CD4-positive, alpha-beta T cell treated with Interferon alpha-2 for 1 hour (primary cell): ENCODE measurements at regions not wholly inside any gene's neighbourhood (a gene's known extent, or its start where the extent isn't known, plus 50 kb on each side); places are given as distances from the start of the nearest gene placed in this dataset.

Experiments used
- DNase-seq, 2 donors: peaks; one replicate each; pipeline ENCODE4 v3.0.0-alpha.2; 2020 to 2022

GRCh38 chr2:195031411-195031810 is 625.6 kb upstream of the SLC39A10 start:
- DNase-seq = no peak

DNA sequence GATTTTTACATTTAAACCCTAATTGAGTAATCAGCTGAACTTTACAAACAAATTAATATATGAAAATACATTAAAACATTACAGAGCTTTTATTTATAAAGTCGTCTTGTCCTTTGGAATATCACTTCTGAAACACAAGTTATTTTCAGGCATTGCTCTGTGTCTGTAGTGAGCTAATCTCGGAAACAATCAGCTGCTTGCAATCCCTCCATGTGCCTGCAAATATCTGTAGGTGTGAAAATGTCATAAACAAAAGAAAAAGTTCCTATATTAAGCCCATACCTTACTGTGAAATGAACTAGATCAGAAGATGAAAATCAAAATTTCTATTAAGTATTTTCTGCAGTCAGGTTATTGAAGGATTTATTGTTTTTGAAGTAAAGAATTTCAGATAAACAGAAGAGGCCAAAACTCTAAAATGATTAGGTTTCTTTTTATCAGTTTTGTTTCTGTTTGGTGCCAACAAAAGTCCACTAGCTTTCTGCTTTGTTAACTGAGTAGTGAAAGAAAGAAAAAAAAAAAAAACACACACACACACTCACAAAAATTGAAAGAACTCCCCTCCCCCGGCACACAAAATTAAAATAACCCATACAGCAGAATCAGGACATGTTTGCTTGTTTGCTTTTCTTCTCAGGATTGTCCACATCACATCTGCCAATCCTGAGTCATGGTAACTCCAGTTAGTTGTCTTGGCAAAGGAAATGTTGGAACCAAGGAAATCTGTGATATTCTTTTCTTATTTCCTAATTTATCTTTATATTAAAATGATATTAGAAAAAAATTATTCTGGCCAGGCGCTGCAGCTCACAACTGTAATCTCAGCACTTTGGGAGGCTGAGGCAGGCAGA is 627.0 kb upstream of the SLC39A10 start:
- no peak for DNase-seq

- DNase-seq = no peak
These were observed 629.1 kb upstream of the SLC39A10 start for GRCh38 chr2:195027947-195028346.

DNA sequence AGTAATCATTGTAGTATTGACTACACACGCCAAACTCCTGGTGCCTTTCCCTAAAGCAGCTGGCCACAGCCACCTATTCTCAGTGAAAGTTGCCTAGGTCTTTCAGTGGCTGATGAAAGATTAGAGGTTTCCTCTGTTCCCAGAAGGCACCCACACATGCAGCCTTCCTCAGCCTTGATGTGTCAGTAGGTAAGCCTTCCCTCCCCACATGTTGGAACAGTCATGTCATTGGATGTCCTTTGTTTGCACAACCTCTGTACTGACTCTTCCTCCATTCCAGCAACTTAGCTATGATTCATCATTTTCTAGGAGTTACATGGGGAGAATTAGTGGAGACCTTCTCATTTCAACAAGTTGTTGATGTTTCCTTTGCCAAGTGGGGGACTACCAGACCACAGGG is 630.8 kb upstream of the SLC39A10 start:
- DNase-seq = no peak

DNA sequence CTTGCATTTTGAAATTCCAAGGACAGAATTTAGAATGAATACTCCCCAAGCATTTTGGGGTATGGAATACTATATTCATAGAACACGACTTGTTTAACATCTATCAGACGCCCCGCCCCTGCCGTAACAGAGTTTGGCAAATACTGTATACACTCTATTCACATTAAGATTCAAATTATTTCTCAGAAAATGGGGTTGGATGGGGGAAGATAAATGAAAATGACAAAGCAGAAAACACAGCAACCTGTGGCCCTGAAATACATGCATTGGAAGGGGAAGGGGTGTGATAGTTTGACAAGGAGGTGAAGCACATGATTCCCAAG is 634.6 kb upstream of the SLC39A10 start:
- no peak for DNase-seq

DNA sequence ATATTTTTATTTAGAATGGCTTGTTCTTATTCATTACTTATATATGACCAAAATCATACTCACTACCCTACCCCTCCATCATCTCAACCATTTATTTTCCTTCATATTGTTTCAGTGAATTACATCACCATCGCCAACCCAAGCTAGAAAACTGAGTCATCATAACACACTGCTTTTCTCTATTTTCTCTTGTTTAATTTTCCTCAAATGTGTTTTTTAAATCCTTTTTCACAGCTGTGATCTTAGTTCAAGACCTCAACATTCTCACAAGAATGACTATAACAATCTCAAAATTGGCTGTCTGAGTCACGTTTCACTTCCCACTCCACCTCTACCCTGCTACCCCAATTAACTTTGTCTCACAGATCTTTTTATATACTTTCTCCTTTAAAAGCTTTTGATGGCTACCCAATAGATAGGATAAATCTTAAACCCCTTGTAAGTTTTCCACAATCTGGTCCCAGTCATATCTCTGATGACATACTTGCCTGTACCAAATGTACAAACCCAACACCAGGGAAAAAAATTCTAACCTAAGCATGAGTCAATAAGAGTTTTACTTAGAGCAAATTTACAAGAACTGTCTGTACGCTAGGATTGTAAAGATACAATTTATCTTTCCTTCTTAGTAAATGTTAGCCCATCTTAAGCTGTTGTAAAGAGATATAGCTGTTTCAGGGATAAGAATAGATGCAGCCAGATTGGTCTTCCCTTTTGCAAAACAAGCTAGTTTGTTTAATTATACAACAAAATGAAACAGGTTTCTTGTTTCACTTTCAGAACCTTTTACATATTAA is 635.1 kb upstream of the SLC39A10 start:
- no peak for DNase-seq

- DNase-seq = no peak
These were observed 638.6 kb upstream of the SLC39A10 start for GRCh38 chr2:195018462-195018861.

GRCh38 chr2:195017890-195018289 is 639.1 kb upstream of the SLC39A10 start:
- no peak for DNase-seq

DNA sequence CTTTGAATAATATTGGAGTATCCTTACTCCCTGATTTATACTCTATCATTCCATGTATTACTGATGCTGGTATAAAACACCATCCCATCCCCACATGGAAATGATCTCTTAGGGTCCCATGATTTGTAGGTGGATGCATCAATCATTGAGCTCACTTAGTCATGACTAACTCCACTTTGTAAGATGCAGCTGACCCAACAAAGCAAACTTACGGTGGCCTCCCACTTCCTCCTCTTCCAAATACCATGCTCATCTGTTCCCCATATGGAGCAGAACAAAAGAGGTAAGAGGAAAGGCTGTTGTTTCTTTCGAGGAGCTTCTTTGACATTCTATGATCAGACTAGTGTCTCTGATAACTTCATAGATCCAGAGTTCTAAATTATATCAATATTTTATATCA is 640.2 kb upstream of the SLC39A10 start:
- DNase-seq = no peak

DNA sequence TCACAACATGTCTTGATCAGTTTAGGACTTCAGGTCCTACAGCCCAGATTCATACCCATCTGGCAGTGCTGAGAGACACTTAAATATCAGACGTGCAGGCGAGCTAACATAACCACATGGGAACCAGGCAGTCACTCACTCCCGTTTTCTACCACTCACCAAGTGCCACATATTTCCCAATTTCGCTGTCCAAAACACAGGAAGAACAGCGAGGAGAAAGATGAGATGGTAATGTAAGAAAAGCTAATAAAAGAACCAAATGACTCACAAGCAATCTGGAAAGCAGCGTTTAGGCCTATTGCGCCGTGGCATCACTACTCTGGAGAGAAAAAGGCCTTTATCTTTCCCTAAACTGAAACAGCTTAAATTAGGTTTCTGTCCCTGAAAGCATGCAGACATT is 647.8 kb upstream of the SLC39A10 start:
- DNase-seq = no peak

DNA sequence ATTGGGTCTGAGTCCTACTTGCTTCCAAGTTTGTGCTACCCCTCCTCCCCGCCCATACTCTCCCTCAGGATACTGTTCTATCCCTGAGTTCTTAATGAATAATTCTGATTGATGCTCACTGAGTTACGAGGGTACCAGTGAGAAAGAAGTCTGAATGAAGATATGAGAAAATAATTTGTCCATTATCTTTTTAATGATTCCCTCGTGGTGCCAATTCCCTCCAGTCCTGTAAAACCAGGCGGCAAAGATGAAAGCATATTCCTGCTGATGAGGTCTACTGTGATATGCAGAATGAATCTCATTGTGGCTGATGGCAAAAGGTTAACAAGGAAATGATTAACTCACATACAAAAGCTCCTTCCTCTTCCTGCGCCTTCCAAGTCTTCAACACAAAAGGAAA is 650.2 kb upstream of the SLC39A10 start:
- DNase-seq = no peak

GRCh38 chr2:195003881-195004471 is 653.0 kb upstream of the SLC39A10 start:
- DNase-seq = no peak

DNA sequence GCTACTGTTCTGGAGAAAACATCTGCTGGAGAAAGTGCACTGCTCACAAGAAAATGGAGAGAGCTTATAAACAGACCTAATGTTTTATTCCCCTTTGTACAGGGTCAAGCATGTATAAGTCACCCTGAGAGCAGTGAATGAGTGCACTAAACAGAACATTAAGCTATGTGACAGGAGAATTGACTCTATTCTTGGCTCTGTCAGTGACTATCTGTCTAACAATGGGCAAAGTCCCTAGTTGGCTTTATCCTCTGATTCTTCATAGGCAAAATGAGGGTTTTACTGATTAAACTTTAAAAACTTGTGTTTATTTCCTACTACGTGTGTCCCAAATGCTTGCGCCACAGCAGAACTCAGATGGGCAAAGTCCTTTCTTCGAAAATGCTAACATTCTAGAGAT is 655.1 kb upstream of the SLC39A10 start:
- DNase-seq = no peak

DNA sequence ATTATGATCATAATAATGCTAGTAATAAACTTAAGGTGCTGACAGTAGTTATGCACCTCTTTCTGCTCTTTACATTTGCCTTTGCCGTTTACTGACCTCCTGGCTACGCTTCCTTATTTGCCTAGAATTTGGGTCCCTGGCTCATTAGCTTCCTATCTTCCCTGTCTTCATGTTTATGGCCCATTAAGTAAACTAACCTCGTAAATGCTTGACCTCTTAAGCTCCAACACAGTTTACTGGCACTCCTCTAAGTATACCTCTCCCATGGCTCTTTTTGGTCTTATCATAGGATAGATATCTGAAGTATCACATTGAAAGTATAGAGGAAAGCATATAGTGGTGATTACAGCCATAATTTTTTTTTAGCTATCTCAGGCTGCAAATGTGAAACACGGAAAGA is 657.3 kb upstream of the SLC39A10 start:
- no peak for DNase-seq

DNA sequence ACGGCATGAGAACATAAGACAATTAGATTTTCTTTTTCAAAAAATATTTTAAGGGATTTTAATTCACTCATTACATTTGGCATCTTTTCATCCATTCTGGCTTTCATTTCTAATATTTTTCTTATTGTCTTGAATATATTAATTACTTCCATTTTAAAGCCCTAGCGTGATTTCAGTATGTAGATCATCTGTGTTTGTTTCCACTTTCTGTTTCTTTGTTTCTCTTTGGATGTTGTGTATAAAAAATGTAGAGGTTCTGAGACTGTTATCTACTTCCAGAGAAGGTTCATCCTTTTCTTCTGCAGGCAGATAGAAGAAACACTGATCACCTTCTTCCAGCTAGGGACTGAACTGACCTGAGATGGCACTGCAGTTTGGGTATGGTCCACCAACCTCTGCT is 664.4 kb upstream of the SLC39A10 start:
- DNase-seq = no peak

GRCh38 chr2:194985258-194985657 is 671.8 kb upstream of the SLC39A10 start:
- DNase-seq = no peak

DNA sequence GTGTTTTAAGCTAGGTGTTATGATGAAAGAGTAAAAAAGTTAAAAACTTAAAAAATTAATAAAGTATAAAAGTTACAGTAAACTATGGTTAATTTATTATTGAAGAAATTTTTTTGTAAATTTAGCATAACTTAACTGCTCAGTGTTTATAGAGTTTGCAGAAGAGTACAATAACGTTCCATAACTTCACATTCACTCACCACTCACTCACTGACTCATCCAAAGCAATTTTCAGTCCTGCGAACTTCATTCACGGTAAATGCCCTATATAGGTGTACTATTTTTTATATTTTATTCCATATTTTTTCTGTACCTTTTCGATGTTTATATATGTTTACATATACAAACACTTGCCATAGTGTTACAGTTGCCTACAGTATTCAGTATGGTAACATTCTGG is 694.8 kb upstream of the SLC39A10 start:
- no peak for DNase-seq

GRCh38 chr2:194954218-194954617 is 702.8 kb upstream of the SLC39A10 start:
- DNase-seq = no peak

DNA sequence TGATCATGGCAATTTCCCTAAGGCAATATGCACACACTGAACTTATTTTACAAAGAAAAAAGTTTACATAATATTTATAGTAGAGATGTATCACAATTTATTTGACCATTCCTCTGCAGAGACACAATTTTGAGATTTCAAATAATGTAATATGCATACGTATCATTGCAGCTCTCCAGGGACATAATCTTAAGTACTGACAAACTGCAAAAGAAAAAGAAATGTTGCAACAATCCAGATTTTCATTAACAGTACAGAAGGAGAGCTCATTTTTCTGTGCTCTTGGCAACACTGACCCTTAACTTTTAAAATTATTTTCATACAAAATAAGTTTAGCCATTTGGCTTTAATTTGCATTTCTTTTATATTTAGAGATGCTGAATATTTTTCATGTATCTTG is 710.2 kb upstream of the SLC39A10 start:
- DNase-seq = no peak

DNA sequence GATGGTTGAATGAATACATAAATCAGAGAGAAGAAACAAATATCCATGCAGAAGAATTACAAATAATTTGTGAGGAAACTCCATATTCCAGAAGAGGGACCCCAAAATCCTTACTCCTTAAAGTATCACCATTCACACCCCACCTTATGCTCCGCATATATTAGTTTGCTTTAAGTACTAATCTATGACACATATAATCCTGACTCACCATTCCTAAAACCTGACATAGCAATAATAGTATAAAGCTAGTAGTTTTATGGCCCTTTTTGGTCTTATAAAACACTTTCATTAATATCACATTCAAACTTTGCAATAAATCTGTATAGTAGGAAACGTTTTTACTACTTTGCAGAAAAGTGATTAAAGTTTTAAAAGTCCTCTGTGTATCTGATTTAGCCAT is 719.0 kb upstream of the SLC39A10 start:
- DNase-seq = no peak

DNA sequence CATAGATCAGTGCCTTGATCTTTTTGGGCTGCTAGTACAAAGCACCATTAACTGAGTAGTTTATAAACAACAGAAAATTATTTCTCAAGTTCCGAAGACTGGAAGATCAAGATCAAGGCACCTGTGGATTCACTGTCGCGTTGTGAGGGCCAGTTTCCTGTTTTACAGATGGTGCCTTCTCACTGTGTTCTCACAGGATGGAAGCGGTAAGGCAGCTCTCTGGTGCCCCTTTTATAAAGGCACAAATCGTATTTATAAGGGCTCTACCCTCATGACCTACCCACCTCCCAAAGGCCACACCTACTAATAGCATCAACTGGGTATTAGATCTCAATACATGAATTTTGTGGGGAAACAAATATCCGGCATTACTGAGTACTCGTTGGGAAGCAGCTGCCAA is 729.5 kb upstream of the SLC39A10 start:
- no peak for DNase-seq

GRCh38 chr2:194926873-194927272 is 730.2 kb upstream of the SLC39A10 start:
- DNase-seq = no peak

- no peak for DNase-seq
These were observed 731.3 kb upstream of the SLC39A10 start for GRCh38 chr2:194925742-194926141.

DNA sequence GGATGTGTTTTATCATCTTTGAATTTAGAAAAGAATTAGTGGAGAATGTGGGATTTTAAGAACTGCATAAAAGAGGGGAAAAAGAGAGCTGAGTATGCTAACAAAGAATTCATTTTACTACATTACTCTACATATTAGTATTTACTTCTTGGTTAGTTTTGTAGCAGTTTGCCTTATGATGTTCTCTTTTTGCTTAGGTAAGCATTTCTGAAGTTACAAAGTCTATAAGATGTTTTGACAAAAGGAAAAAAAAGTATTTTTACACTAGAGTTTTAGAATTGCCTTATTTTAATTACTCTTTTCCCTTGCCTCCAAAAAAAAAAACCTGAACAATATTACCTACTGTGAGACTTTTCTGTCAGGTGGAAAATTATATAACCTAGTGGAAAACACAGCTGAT is 739.5 kb upstream of the SLC39A10 start:
- DNase-seq = no peak
